SU-DHL-6 (cell line): ENCODE measurements at regions not wholly inside any gene's neighbourhood (a gene's known extent, or its start where the extent isn't known, plus 50 kb on each side); places are given as distances from the start of the nearest gene placed in this dataset.

Source experiments
- CTCF ChIP-seq: fragments of 200-600 bp; sonication (generic); IDR thresholded peaks from one replicate; pipeline ENCODE4 v1.5.1; 2017; ENCODE audit warnings: antibody characterized with exemption, mild to moderate bottlenecking, low read length, moderate library complexity; ENCODE audit not compliant: insufficient read depth, poor library complexity, severe bottlenecking
- EZH2phosphoT487 ChIP-seq: fragments of 200-600 bp; sonication (generic), shearing (Covaris generic); conservative IDR thresholded peaks from 2 replicates; pipeline ENCODE4 v1.6.1; 2018; ENCODE audit warnings: mild to moderate bottlenecking, antibody characterized with exemption, low read length, moderate library complexity, mixed read lengths

- TF ChIP-seq CTCF, result no peak
- no peak for TF ChIP-seq EZH2phosphoT487
Observed at GRCh38 chr11:23551706-23552105, 691.4 kb upstream of the CCDC179 start.
